Hepatocyte (in vitro differentiated cells): ENCODE measurements at regions not wholly inside any gene's neighbourhood (a gene's known extent, or its start where the extent isn't known, plus 50 kb on each side); places are given as distances from the start of the nearest gene placed in this dataset.

ENCODE experiments used
- DNase-seq: peaks from one replicate; pipeline ENCODE4 v3.0.0-alpha.2; 2016; ENCODE audit warnings: low spot score
- H2AFZ ChIP-seq: fragments of 200-600 bp; sonication (generic); 2 replicates; pipeline ENCODE4 v1.6.0; 2016; ENCODE audit warnings: antibody characterized with exemption, mild to moderate bottlenecking
- H3K27ac ChIP-seq: fragments of 200-600 bp; sonication (generic); 2 replicates; pipeline ENCODE4 v1.5.1; 2016; ENCODE audit warnings: mild to moderate bottlenecking
- H3K27me3 ChIP-seq: fragments of 200-600 bp; sonication (generic); 2 replicates; pipeline ENCODE4 v1.6.1; 2016
- H3K36me3 ChIP-seq: fragments of 200-600 bp; sonication (generic); replicated peaks from 2 replicates; pipeline ENCODE4 v1.5.1; 2016; ENCODE audit warnings: low read depth; ENCODE audit not compliant: insufficient read depth
- H3K4me1 ChIP-seq: fragments of 200-600 bp; sonication (generic); 2 replicates; pipeline ENCODE4 v1.5.1; 2016; ENCODE audit warnings: mild to moderate bottlenecking, moderate library complexity; ENCODE audit not compliant: insufficient read depth
- H3K4me2 ChIP-seq: fragments of 200-600 bp; sonication (generic); 2 replicates; pipeline ENCODE4 v1.6.0; 2016
- H3K4me3 ChIP-seq: fragments of 200-600 bp; sonication (generic); 2 replicates; pipeline ENCODE4 v1.5.1; 2016; ENCODE audit warnings: mild to moderate bottlenecking
- H3K79me2 ChIP-seq: fragments of 200-600 bp; sonication (generic); 2 replicates; pipeline ENCODE4 v1.6.0; 2017; ENCODE audit warnings: mild to moderate bottlenecking
- H3K9me2 ChIP-seq: fragments of 200-600 bp; sonication (generic); replicated peaks from 2 replicates; pipeline ENCODE4 v1.6.0; 2017; ENCODE audit warnings: mild to moderate bottlenecking; ENCODE audit not compliant: insufficient read depth
- H3K9me3 ChIP-seq: fragments of 200-600 bp; sonication (generic); 2 replicates; pipeline ENCODE4 v1.5.1; 2016; ENCODE audit warnings: low read depth, mild to moderate bottlenecking
- H4K20me1 ChIP-seq: fragments of 200-600 bp; sonication (generic); 2 replicates; pipeline ENCODE4 v1.6.0; 2016; ENCODE audit warnings: mild to moderate bottlenecking; ENCODE audit not compliant: insufficient read depth, poor library complexity, severe bottlenecking
- CTCF ChIP-seq: fragments of 200-600 bp; sonication (generic); IDR thresholded peaks from 2 replicates; pipeline ENCODE4 v1.5.1; 2016; ENCODE audit warnings: antibody characterized with exemption, mild to moderate bottlenecking; ENCODE audit not compliant: poor library complexity
- EZH2 ChIP-seq: fragments of 200-600 bp; sonication (generic); IDR thresholded peaks from 2 replicates; pipeline ENCODE4 v1.6.1; 2016; ENCODE audit warnings: antibody characterized with exemption, mild to moderate bottlenecking, borderline replicate concordance
- EZH2phosphoT487 ChIP-seq: fragments of 200-600 bp; sonication (generic); IDR thresholded peaks from one replicate; pipeline ENCODE4 v1.6.1; 2018; ENCODE audit warnings: antibody characterized with exemption, mild to moderate bottlenecking, low read depth, moderate library complexity; ENCODE audit not compliant: unreplicated experiment, severe bottlenecking
- WGBS: methylation state at CpG from one replicate; pipeline ENCODE4 v1.1.6; 2016; ENCODE audit warnings: low lambda C conversion rate; ENCODE audit errors: missing lambda C conversion rate; 5-methylcytosine and 5-hydroxymethylcytosine counted together

- Histone ChIP-seq H4K20me1 (no peaks in the 10 kb centered on the region), H3K27me3 (no peaks in the 10 kb centered on the region), H3K27ac (no peak overlapping the region), H3K36me3 (no peaks in the 10 kb centered on the region), H3K4me3 (no peak overlapping the region), H3K4me1 (no peaks in the 10 kb centered on the region), H3K4me2 (no peak overlapping the region), H3K9me3 (peaks cover 5% of the 10 kb centered on the region), H2AFZ (no peak overlapping the region), H3K79me2 (no peaks in the 10 kb centered on the region), H3K9me2 (no peaks in the 10 kb centered on the region)
- no peak for TF ChIP-seq EZH2
- TF ChIP-seq EZH2phosphoT487, result no peak
- no peak for TF ChIP-seq CTCF
- no peak for DNase-seq
- 87% methylated on average over 6 of the region's 6 CpGs for WGBS
These were observed 355.6 kb downstream of the MYCN start for GRCh38 chr2:16296038-16296290.

DNA sequence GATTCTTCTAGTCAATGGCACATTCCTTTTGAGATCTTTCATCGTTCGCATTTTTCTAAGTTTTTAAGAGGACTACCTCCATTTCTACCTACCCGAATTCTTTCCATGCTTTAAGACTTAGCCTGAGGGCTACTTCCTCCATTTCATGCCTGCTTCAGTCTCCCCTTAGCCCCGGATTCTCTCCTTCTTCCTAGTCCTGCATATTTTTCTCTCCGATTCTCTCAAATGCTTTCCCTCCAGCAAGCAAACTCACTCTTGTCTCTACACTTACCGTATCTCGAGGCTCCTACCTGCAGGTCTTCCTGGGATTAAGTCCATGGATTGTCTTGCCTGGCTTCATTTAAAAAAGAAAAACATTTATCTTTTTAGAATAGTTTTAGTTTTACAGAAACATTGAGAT is 354.4 kb downstream of the MYCN start:
- no peak overlapping the region for H3K27ac ChIP-seq
- 82% methylated on average over 7 of the region's 7 CpGs for WGBS

DNA sequence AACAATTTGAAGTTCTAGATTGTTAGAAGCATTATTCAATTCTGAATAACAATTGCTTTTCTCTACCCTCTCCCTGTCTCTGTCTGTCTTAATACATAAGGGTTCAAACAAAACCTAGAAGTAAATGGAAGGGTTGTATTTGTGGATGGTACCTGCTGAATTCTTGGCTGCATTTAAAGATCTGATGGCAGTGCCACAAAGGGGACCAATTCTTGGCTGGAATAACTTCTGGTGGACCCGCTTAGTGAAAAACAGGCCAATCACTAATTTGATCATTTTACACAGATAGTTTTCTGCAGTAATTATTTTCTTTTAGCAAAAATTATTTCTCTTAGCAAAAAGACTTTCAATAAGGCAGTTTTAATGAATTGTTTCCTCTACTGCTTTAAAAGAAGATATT is 353.5 kb downstream of the MYCN start:
- no peak for DNase-seq
- TF ChIP-seq CTCF (no peak), EZH2 (no peak), EZH2phosphoT487 (no peak)
- WGBS, result 100% methylated on average over 1 of the region's 1 CpG
- H3K9me3 ChIP-seq, result no peaks in the 10 kb centered on the region
- H4K20me1 ChIP-seq, result no peaks in the 10 kb centered on the region
- no peaks in the 10 kb centered on the region for H3K36me3 ChIP-seq
- H2AFZ ChIP-seq, result no peak overlapping the region
- no peak overlapping the region for H3K4me2 ChIP-seq
- no peaks in the 10 kb centered on the region for H3K79me2 ChIP-seq
- H3K9me2 ChIP-seq, result no peaks in the 10 kb centered on the region
- H3K4me3 ChIP-seq, result no peak overlapping the region
- H3K27ac ChIP-seq, result no peak overlapping the region
- no peaks in the 10 kb centered on the region for H3K4me1 ChIP-seq
- H3K27me3 ChIP-seq, result no peaks in the 10 kb centered on the region

More for the DNA sequence above, 354.4 kb downstream of the MYCN start:
- Histone ChIP-seq H3K4me1 (no peaks in the 10 kb centered on the region), H3K36me3 (no peaks in the 10 kb centered on the region), H4K20me1 (no peaks in the 10 kb centered on the region), H3K9me3 (no peaks in the 10 kb centered on the region), H3K4me3 (no peak overlapping the region), H3K27me3 (no peaks in the 10 kb centered on the region), H3K4me2 (no peak overlapping the region), H3K79me2 (no peaks in the 10 kb centered on the region), H3K9me2 (no peaks in the 10 kb centered on the region), H2AFZ (no peak overlapping the region)
- no peak for TF ChIP-seq CTCF
- no peak for TF ChIP-seq EZH2
- no peak for TF ChIP-seq EZH2phosphoT487
- DNase-seq, result no peak

GRCh38 chr2:16293398-16293797 is 353.0 kb downstream of the MYCN start:
- Histone ChIP-seq H3K9me3 (no peaks in the 10 kb centered on the region), H3K4me1 (no peaks in the 10 kb centered on the region), H3K27ac (no peak overlapping the region), H3K4me3 (no peak overlapping the region), H3K4me2 (no peak overlapping the region), H3K36me3 (no peaks in the 10 kb centered on the region), H3K9me2 (no peaks in the 10 kb centered on the region), H2AFZ (no peak overlapping the region), H3K79me2 (no peaks in the 10 kb centered on the region), H3K27me3 (no peaks in the 10 kb centered on the region), H4K20me1 (no peaks in the 10 kb centered on the region)
- no peak for DNase-seq
- 63% methylated on average over 6 of the region's 6 CpGs for WGBS
- TF ChIP-seq CTCF (no peak), EZH2 (no peak), EZH2phosphoT487 (no peak)
